Osteoblast (primary cell): ENCODE measurements at regions not wholly inside any gene's neighbourhood (a gene's known extent, or its start where the extent isn't known, plus 50 kb on each side); places are given as distances from the start of the nearest gene placed in this dataset.
"Not testable (repeated sequence)": the region's sequence is repeated elsewhere in the genome, so short reads cannot be mapped to it uniquely, and the experiment has no call there.

ENCODE experiments used
- DNase-seq: peaks from one replicate; pipeline ENCODE4 v3.0.0; 2011; ENCODE audit warnings: low spot score, mixed read lengths; ENCODE audit not compliant: insufficient read length; ENCODE audit errors: missing footprints
- H2AFZ ChIP-seq: 2 replicates; pipeline ENCODE4 v1.6.0; 2011; ENCODE audit warnings: mild to moderate bottlenecking, low read length
- H3K27ac ChIP-seq: 2 replicates; pipeline ENCODE4 v1.5.1; 2011; ENCODE audit warnings: mild to moderate bottlenecking, low read depth, low read length, moderate library complexity
- H3K27me3 ChIP-seq: 2 replicates; pipeline ENCODE4 v1.6.0; 2012; ENCODE audit warnings: mild to moderate bottlenecking, control low read depth, inconsistent platforms, low read length, moderate library complexity; ENCODE audit not compliant: insufficient read depth
- H3K36me3 ChIP-seq: 2 replicates; pipeline ENCODE4 v1.5.1; 2011; ENCODE audit warnings: mild to moderate bottlenecking, low read length, control low read depth, moderate library complexity; ENCODE audit not compliant: insufficient read depth
- H3K4me1 ChIP-seq: 2 replicates; pipeline ENCODE4 v1.5.1; 2011; ENCODE audit warnings: mild to moderate bottlenecking, low read length, control low read depth, moderate library complexity; ENCODE audit not compliant: insufficient read depth
- H3K4me2 ChIP-seq: 2 replicates; pipeline ENCODE4 v1.6.0; 2011; ENCODE audit warnings: mild to moderate bottlenecking, low read length; ENCODE audit not compliant: insufficient read depth
- H3K4me3 ChIP-seq: fragments of 200-600 bp; sonication (generic); 3 replicates; pipeline ENCODE4 v1.5.1; 2012; ENCODE audit warnings: mild to moderate bottlenecking, low read length, inconsistent platforms; ENCODE audit not compliant: insufficient read depth
- H3K79me2 ChIP-seq: 2 replicates; pipeline ENCODE4 v1.6.0; 2012; ENCODE audit warnings: mild to moderate bottlenecking, low read length, control low read depth, inconsistent platforms; ENCODE audit not compliant: insufficient read depth
- H3K9me3 ChIP-seq: 2 replicates; pipeline ENCODE4 v1.5.1; 2011; ENCODE audit warnings: low read depth, low read length, control low read depth
- H4K20me1 ChIP-seq: 2 replicates; pipeline ENCODE4 v1.6.0; 2012; ENCODE audit warnings: mild to moderate bottlenecking, low read length, control low read depth; ENCODE audit not compliant: insufficient read depth
- TF ChIP-seq, protein P1 (sequence below): IDR thresholded peaks from 2 replicates; pipeline ENCODE4 v1.5.1; 2011; ENCODE audit warnings: mild to moderate bottlenecking, low read depth, low read length, moderate library complexity; ENCODE audit errors: extremely low read depth

DNA sequence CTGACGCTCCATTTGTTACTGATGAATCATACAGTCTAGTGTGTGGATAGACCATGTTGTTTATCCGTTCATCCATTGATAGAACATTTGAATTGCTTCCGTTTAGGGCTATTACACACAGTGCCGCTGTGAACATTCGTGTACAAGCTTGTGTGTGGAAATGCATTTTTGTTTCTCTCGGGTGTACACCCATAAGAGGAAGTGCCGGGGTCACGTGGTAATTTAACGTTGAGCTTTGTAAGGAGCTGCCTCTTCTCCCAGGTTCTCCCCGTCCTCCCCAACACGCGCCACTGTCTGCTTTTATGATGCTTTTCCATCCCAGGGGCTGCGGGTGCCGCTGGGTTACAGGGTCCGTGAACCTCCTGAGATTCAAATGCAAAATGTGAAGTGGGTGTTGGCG lies 142.3 kb downstream of the IGLL1 start:
- no peak for DNase-seq
- Histone ChIP-seq H3K4me2 (no peak overlapping the region), H2AFZ (no peak overlapping the region), H3K79me2 (no peaks in the 10 kb centered on the region), H3K36me3 (no peaks in the 10 kb centered on the region), H3K4me1 (no peaks in the 10 kb centered on the region), H3K9me3 (no peaks in the 10 kb centered on the region), H3K27ac (no peak overlapping the region), H3K27me3 (no peaks in the 10 kb centered on the region), H3K4me3 (no peak overlapping the region), H4K20me1 (no peaks in the 10 kb centered on the region)
- TF ChIP-seq, protein P1, sequence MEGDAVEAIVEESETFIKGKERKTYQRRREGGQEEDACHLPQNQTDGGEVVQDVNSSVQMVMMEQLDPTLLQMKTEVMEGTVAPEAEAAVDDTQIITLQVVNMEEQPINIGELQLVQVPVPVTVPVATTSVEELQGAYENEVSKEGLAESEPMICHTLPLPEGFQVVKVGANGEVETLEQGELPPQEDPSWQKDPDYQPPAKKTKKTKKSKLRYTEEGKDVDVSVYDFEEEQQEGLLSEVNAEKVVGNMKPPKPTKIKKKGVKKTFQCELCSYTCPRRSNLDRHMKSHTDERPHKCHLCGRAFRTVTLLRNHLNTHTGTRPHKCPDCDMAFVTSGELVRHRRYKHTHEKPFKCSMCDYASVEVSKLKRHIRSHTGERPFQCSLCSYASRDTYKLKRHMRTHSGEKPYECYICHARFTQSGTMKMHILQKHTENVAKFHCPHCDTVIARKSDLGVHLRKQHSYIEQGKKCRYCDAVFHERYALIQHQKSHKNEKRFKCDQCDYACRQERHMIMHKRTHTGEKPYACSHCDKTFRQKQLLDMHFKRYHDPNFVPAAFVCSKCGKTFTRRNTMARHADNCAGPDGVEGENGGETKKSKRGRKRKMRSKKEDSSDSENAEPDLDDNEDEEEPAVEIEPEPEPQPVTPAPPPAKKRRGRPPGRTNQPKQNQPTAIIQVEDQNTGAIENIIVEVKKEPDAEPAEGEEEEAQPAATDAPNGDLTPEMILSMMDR, result no peak

DNA sequence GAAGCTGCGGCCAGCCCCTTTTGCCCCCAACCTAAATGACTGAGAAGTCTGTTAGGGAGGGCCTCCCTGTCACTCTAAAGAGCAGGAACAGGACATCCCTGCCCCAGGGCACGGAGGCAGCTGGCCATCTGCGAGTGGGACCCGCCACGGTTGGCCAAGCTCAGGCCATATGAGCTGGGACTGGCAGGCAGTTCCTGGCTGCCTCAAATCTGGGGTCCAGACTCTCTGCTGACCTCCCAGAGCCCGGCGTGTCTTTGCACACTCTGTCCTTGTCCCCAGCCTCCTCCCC lies 143.0 kb downstream of the IGLL1 start:
- H3K36me3 ChIP-seq, H3K27me3 ChIP-seq, H3K27ac ChIP-seq, H4K20me1 ChIP-seq, H3K79me2 ChIP-seq, H3K4me3 ChIP-seq, DNase-seq, H3K4me1 ChIP-seq, H3K9me3 ChIP-seq, H2AFZ ChIP-seq, H3K4me2 ChIP-seq: not testable (repeated sequence)

DNA sequence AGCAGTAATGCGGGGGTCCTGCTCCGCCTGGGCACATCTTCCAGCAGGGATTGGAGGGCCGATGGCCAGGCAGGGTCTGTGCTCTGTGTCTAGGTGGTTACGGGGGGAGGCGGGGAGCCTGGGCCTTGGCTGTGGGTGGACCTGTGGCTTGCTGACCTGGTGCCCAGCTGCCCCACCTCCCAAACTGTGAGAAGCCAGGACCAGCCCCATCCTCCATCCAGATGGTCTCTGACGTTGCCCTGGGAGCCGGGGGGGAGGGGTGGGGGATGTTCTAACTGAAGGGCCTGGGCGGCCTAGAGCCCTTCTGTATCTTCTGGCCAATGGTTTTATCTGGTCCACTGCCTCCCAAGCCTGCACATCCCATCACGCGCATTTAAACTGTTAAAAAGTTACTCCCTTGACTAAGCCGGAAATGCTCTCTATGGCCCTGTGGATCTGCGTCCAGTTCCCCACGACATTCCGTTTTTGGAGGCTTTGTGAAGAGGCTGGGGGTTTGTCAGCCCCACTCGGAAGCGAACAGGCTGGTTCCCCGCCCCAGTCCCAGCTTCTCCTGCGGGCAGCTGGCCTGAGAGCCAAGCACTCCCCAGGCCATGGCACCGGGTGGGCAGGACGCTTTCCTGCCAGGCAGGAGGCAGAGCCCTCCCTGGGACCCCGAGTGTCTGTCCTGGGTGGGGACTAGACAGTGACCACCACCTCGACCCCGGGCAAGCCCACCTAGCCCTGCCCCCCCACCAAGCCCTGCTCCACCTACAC lies 143.6 kb downstream of the IGLL1 start:
- H3K79me2 ChIP-seq, H3K4me1 ChIP-seq, H3K9me3 ChIP-seq, H3K27me3 ChIP-seq, H3K27ac ChIP-seq, DNase-seq, H2AFZ ChIP-seq, H3K4me3 ChIP-seq, H4K20me1 ChIP-seq, H3K36me3 ChIP-seq, H3K4me2 ChIP-seq: not testable (repeated sequence)

DNA sequence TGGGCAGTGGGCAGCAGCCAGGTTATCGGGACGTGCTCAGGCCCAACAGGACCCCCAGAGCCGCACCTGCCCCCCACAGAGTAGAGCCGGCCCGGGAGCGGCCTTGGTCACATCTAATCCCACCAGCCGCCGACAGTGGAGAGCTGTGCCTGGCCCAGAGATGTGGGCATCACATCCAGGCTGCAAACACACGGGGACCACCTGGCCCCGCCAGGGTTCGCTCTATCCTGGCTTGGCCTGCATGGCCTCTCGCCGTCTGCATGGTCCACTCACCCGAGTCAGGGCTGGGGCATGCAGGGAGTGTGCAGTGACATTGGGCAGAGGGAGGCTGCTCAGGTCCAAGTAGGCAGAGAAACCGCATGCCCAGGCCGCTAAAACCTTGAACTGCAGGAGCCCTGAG lies 144.9 kb downstream of the IGLL1 start:
- H3K9me3 ChIP-seq, H4K20me1 ChIP-seq, H3K4me2 ChIP-seq, H3K27ac ChIP-seq, DNase-seq, H3K4me1 ChIP-seq, H3K79me2 ChIP-seq, H3K4me3 ChIP-seq, H2AFZ ChIP-seq, H3K27me3 ChIP-seq, H3K36me3 ChIP-seq: not testable (repeated sequence)

DNA sequence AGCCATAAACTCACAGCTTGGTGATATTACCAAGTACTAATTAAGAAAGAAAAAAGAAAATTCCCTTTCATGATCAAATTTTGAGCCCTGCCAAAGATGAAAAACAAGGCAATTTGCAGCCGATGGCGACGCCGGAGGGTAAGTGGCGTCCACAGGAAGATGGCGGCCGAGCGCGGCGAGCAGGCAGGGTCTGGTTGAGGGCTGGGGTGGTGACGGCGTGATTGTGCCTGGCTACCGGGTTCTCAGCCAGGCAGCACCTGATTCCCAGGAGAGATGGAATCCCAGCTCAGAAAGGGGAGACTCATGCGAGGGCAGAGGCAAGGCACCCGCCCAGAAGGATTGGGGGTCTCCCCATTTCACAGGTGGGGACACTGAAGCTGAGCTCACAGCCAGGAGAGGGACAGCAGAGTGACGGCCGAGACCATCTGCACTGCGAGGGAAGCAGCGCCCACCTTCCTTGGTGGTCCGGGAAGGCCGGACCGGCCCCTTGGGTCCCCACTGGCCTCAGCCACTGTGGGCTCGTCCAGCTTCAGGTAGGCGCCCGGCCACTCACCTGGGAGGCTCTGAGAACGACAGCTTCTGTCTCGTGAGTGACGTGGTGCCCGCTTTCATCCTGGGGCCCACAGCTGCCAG lies 145.8 kb downstream of the IGLL1 start:
- H3K27ac ChIP-seq, H3K36me3 ChIP-seq, H3K27me3 ChIP-seq, DNase-seq, H4K20me1 ChIP-seq, H3K9me3 ChIP-seq, H2AFZ ChIP-seq, H3K4me2 ChIP-seq, H3K4me1 ChIP-seq, H3K4me3 ChIP-seq, H3K79me2 ChIP-seq: not testable (repeated sequence)

DNA sequence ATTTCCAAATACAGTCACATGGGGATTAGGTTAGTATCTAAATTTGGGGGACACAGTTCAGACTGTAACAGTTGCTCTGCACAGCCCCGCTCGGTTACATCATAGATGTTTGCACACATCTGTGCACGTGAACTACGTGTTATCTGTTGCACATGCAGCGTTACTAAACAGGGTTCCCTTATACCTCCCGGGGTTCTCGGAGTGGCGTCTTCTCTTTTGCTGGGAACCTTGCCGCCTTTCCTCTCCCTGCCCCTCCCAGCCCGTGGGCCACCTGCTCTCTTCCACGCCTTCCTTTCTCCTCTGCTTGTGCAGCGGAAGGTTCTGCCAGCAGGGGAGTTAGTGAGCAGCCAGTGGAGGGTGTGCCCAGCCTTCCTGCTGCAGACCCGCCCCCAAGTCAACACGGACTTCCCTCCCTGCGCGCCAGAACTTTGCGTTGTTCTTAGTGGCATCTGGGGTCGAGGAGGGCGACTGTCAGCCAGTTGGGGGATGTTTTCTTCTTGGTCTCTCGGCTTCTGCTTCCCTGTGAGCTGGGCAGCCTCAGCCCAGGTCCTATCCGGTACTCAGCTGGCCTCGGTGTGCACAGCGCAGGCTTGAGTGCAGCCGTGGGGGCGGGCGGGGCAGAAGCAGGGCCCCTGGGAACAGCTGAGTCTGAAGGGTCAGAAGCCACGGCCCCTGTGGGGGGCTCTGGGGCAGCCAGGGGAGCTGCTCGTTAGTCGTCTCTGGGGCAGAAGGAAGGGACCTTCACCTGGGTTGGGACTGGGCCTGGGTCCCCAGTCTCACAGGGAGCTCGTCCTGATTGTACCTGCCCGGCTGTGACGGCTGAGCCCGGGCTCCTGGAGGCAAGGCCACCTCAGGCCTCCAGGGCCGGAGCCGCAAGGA lies 146.7 kb downstream of the IGLL1 start:
- not testable (repeated sequence) for H3K9me3 ChIP-seq, H3K79me2 ChIP-seq, H3K4me2 ChIP-seq, DNase-seq, H3K27ac ChIP-seq, H3K4me3 ChIP-seq, H3K36me3 ChIP-seq, H2AFZ ChIP-seq, H3K4me1 ChIP-seq, H3K27me3 ChIP-seq, H4K20me1 ChIP-seq

DNA sequence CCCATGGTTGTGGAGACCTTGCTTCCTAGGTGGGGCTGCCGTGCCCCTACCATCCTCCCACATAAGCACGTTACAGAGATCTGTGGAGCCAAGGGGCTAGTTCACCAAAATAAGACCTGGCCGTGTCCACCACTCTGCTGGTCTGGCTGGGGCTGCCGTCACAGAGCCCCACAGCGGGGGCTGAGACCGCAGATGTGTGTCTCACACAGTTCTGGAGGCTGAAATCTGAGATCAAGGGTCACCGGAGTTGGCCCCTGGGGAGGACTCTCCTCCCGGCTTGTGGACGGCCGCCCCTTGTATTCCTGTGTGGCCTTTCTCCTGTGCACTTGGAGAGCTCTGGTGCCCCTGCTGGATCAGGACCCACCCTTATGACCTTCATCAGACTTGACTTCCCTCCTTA lies 147.4 kb downstream of the IGLL1 start:
- H2AFZ ChIP-seq, result not testable (repeated sequence)

More for the DNA sequence above, 147.4 kb downstream of the IGLL1 start:
- not testable (repeated sequence) for DNase-seq, H3K4me3 ChIP-seq, H3K79me2 ChIP-seq, H3K36me3 ChIP-seq, H3K9me3 ChIP-seq, H4K20me1 ChIP-seq, H3K4me2 ChIP-seq, H3K27ac ChIP-seq, H3K27me3 ChIP-seq, H3K4me1 ChIP-seq
